Trophoblast cell (in vitro differentiated cells and primary cell): ENCODE measurements at regions not wholly inside any gene's neighbourhood (a gene's known extent, or its start where the extent isn't known, plus 50 kb on each side); places are given as distances from the start of the nearest gene placed in this dataset.

Experiments used
- DNase-seq, 2 donors: peaks; one replicate each; pipeline ENCODE4 v3.0.0-alpha.2; 2016
- H2AFZ ChIP-seq: 2 replicates; pipeline ENCODE4 v1.6.1; 2013; ENCODE audit warnings: low read length, moderate library complexity, mild to moderate bottlenecking; ENCODE audit not compliant: insufficient read depth, poor library complexity
- H2AK5ac ChIP-seq: 2 replicates; pipeline ENCODE4 v1.6.1; 2013; ENCODE audit warnings: mild to moderate bottlenecking, low read length
- H2BK120ac ChIP-seq: 2 replicates; pipeline ENCODE4 v1.6.1; 2013; ENCODE audit warnings: low read length, mild to moderate bottlenecking, moderate library complexity; ENCODE audit not compliant: insufficient read depth, poor library complexity
- H2BK12ac ChIP-seq: 2 replicates; pipeline ENCODE4 v1.6.1; 2013; ENCODE audit warnings: mild to moderate bottlenecking, low read length, moderate library complexity
- H2BK5ac ChIP-seq: 2 replicates; pipeline ENCODE4 v1.6.1; 2013; ENCODE audit warnings: low read length, low read depth, moderate library complexity, mild to moderate bottlenecking; ENCODE audit not compliant: poor library complexity
- H3K14ac ChIP-seq: 2 replicates; pipeline ENCODE4 v1.6.1; 2013; ENCODE audit warnings: mild to moderate bottlenecking, low read length
- H3K18ac ChIP-seq: 2 replicates; pipeline ENCODE4 v1.6.1; 2013; ENCODE audit warnings: mild to moderate bottlenecking, low read length
- H3K23ac ChIP-seq: 2 replicates; pipeline ENCODE4 v1.6.1; 2013; ENCODE audit warnings: low read length
- H3K27ac ChIP-seq: 2 replicates; pipeline ENCODE4 v1.5.1; 2013; ENCODE audit warnings: low read depth, mild to moderate bottlenecking, inconsistent platforms, low read length, moderate library complexity
- H3K27me3 ChIP-seq: 2 replicates; pipeline ENCODE4 v1.6.1; 2013; ENCODE audit warnings: inconsistent platforms, mild to moderate bottlenecking, low read length, moderate library complexity; ENCODE audit not compliant: insufficient read depth
- H3K36me3 ChIP-seq, 2 experiments: 1 replicate in 1 of 2; 2 replicates in 1 of 2; pipeline ENCODE4 v1.6.1; 2013; ENCODE audit warnings: low read length in 2 of 2, mild to moderate bottlenecking in 2 of 2, moderate library complexity in 1 of 2; ENCODE audit not compliant: insufficient read depth in 2 of 2, control insufficient read depth in 1 of 2
- H3K4ac ChIP-seq: 2 replicates; pipeline ENCODE4 v1.6.1; 2013; ENCODE audit warnings: low read depth, mild to moderate bottlenecking, low read length, moderate library complexity
- H3K4me1 ChIP-seq, 2 experiments: 1 replicate in 1 of 2; 2 replicates in 1 of 2; pipeline ENCODE4 v1.6.1; 2013; ENCODE audit warnings: low read length in 2 of 2, mild to moderate bottlenecking in 2 of 2, moderate library complexity in 1 of 2; ENCODE audit not compliant: insufficient read depth in 2 of 2, control insufficient read depth in 1 of 2
- H3K4me2 ChIP-seq: 2 replicates; pipeline ENCODE4 v1.6.1; 2013; ENCODE audit warnings: inconsistent platforms, mild to moderate bottlenecking, low read length, moderate library complexity
- H3K4me3 ChIP-seq: 2 replicates; pipeline ENCODE4 v1.5.1; 2013; ENCODE audit warnings: mild to moderate bottlenecking, low read depth, low read length, inconsistent platforms
- H3K79me1 ChIP-seq: one replicate; pipeline ENCODE4 v1.6.1; 2013; ENCODE audit warnings: low read length
- H3K79me2 ChIP-seq: 2 replicates; pipeline ENCODE4 v1.6.1; 2013; ENCODE audit warnings: low read length, mild to moderate bottlenecking; ENCODE audit not compliant: control insufficient read depth, insufficient read depth, poor library complexity
- H3K9ac ChIP-seq: 2 replicates; pipeline ENCODE4 v1.6.1; 2013; ENCODE audit warnings: mild to moderate bottlenecking, low read length
- H3K9me3 ChIP-seq: 2 replicates; pipeline ENCODE4 v1.6.1; 2013; ENCODE audit warnings: low read depth, mild to moderate bottlenecking, control low read depth, inconsistent platforms, low read length; ENCODE audit not compliant: insufficient read depth
- H4K12ac ChIP-seq: 2 replicates; pipeline ENCODE4 v1.6.1; 2013; ENCODE audit warnings: low read depth, mild to moderate bottlenecking, low read length, moderate library complexity
- H4K8ac ChIP-seq: 2 replicates; pipeline ENCODE4 v1.6.1; 2013; ENCODE audit warnings: low read depth, mild to moderate bottlenecking, low read length, moderate library complexity
- H4K91ac ChIP-seq: one replicate; pipeline ENCODE4 v1.6.1; 2013; ENCODE audit warnings: low read depth, mild to moderate bottlenecking, low read length, moderate library complexity
- WGBS: extraction: QIAGEN DNeasy Blood & Tissue Kit; methylation state at CpG from one replicate; pipeline ENCODE4 v1.1.7; 2013; ENCODE audit warnings: missing lambda C conversion rate; ENCODE audit not compliant: insufficient read length, insufficient coverage; ENCODE audit errors: extremely low coverage; 5-methylcytosine and 5-hydroxymethylcytosine counted together

DNA sequence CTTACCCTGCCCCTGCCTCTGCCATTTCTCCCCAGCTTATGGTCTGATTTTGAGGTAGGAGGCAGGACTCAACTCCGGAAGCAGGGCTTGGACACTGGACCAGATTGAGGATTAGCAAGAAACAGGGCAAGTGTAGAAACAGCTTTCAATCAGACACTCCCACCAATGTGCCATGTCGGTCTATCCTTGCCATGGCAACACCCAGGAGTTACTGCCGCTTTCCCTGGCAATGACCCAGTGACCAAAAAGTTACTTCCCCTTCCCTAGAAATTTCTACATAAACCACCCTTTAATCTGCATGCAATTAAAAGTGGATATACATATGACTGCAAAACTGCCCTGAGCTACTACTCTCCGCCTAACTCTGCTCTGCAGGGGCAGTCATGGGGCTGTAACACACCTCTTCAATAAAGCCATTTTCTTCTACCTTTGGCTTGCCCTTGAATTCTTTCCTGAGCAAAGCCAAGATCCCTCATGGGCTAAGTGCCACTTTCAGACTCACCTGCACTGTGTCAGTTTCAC lies 156.7 kb downstream of the LPIN1 start:
- no peak overlapping the region for H3K23ac ChIP-seq
- no peak overlapping the region for H3K4me3 ChIP-seq
- H2BK120ac ChIP-seq: no peak overlapping the region
- H2AK5ac ChIP-seq: no peak overlapping the region
- no peak overlapping the region for H3K18ac ChIP-seq
- no peak overlapping the region for H2BK5ac ChIP-seq
- no peak overlapping the region for H3K9ac ChIP-seq
- H4K8ac ChIP-seq: no peak overlapping the region
- no peak overlapping the region for H4K91ac ChIP-seq
- H3K4me1 ChIP-seq: no peaks in the 10 kb centered on the region
- H3K14ac ChIP-seq: no peak overlapping the region
- H3K27me3 ChIP-seq: no peaks in the 10 kb centered on the region
- no peak overlapping the region for H2AFZ ChIP-seq
- H3K27ac ChIP-seq: no peak overlapping the region
- no peak overlapping the region for H4K12ac ChIP-seq
- no peak overlapping the region for H3K4me2 ChIP-seq
- H2BK12ac ChIP-seq: no peak overlapping the region
- H3K9me3 ChIP-seq: peaks cover 1% of the 10 kb centered on the region
- DNase-seq: no peak
- H3K79me2 ChIP-seq: no peaks in the 10 kb centered on the region
- no peaks in the 10 kb centered on the region for H3K36me3 ChIP-seq
- H3K79me1 ChIP-seq: no peaks in the 10 kb centered on the region
- WGBS: no CpG with 5 or more reads among the region's 4 CpGs
- no peak overlapping the region for H3K4ac ChIP-seq

DNA sequence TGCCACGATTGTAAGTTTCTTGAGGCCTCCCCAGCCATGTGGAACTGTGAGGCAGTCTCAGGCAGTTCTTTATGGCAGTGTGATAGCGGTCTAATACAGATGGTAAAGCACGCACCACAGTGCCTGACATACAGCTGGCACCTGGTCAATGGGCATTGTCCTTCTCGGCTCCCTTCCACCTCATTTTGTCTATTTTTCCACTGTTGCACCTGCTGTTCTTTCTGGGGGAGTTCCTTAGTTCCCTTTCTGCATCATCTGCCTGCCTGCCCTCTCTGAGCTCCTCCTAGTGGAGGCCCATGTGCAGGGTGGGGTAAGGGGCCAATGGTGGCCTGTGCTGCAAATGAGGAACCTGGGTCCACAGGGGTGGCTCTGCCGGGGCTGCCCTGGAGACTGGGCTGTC lies 157.6 kb downstream of the LPIN1 start:
- no peak for DNase-seq
- Histone ChIP-seq H3K36me3 (no peaks in the 10 kb centered on the region), H2AK5ac (no peak overlapping the region), H3K27me3 (no peaks in the 10 kb centered on the region), H3K23ac (no peak overlapping the region), H3K14ac (no peak overlapping the region), H3K4me1 (no peaks in the 10 kb centered on the region), H3K4ac (no peak overlapping the region), H3K4me2 (no peak overlapping the region), H4K91ac (no peak overlapping the region), H3K79me2 (no peaks in the 10 kb centered on the region), H4K8ac (no peak overlapping the region), H2AFZ (no peak overlapping the region), H3K9me3 (peaks cover 1% of the 10 kb centered on the region), H3K9ac (no peak overlapping the region), H2BK12ac (no peak overlapping the region), H3K79me1 (no peaks in the 10 kb centered on the region), H2BK120ac (no peak overlapping the region), H4K12ac (no peak overlapping the region), H3K18ac (no peak overlapping the region), H3K27ac (no peak overlapping the region), H3K4me3 (no peak overlapping the region), H2BK5ac (no peak overlapping the region)
- WGBS: no CpG with 5 or more reads among the region's 5 CpGs

DNA sequence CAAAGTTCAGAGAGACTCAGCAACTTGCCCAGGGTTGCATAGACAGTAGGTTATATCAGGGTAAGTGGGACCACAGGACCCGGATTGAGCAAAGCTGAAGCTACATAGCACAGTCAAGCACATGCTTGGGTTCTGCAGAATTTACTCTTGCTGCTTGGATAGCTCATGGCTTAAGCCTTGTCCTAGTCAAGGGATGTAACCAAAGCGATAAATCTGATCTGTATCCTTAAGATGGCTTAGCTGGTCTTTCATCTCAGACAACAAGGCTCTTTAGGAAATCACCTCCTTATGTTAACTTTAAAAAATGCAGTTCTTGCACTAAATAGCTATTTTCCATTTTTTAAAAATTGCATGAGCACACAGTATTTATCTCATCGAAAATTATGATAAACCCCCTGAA lies 158.5 kb downstream of the LPIN1 start:
- Histone ChIP-seq H2AK5ac (no peak overlapping the region), H3K23ac (no peak overlapping the region), H3K4me3 (no peak overlapping the region), H3K4me1 (no peaks in the 10 kb centered on the region), H3K9me3 (peaks cover 3% of the 10 kb centered on the region), H3K36me3 (no peaks in the 10 kb centered on the region), H3K79me1 (no peaks in the 10 kb centered on the region), H3K14ac (no peak overlapping the region), H4K91ac (no peak overlapping the region), H2BK120ac (no peak overlapping the region), H3K27me3 (no peaks in the 10 kb centered on the region), H3K4ac (no peak overlapping the region), H2AFZ (no peak overlapping the region), H2BK5ac (no peak overlapping the region), H3K18ac (no peak overlapping the region), H3K27ac (no peak overlapping the region), H3K79me2 (no peaks in the 10 kb centered on the region), H2BK12ac (no peak overlapping the region), H4K12ac (no peak overlapping the region), H4K8ac (no peak overlapping the region), H3K4me2 (no peak overlapping the region), H3K9ac (no peak overlapping the region)
- no CpG with 5 or more reads among the region's 3 CpGs for WGBS
- no peak for DNase-seq

DNA sequence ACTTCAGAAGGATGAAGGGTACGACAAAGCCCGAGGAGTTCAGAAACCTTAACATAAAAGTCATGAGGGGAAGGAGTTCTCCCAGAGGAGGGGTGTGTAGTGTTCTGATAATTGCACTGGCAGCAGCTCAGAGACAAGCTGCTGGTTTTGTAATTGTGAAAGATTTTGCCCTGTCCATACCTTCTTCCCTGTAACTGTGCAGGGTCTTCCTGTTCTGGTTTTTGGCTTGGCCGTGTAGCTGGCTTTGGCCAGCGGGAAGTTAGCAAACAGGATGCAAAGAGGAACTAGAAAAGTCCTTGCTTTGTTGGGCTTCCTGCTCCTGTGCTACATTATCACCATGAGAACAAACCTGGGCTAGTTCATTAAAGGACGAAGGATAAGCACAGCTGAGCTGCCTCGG lies 160.8 kb downstream of the LPIN1 start:
- Histone ChIP-seq H3K23ac (no peak overlapping the region), H2BK120ac (no peak overlapping the region)

More for the DNA sequence above, 160.8 kb downstream of the LPIN1 start:
- H2AK5ac ChIP-seq: no peak overlapping the region
- no peaks in the 10 kb centered on the region for H3K79me2 ChIP-seq
- H4K91ac ChIP-seq: no peak overlapping the region
- H3K27ac ChIP-seq: no peak overlapping the region
- peaks cover 1% of the 10 kb centered on the region for H3K9me3 ChIP-seq
- H3K9ac ChIP-seq: no peak overlapping the region
- H3K4me2 ChIP-seq: no peak overlapping the region
- H3K36me3 ChIP-seq: no peaks in the 10 kb centered on the region
- no peak overlapping the region for H2BK12ac ChIP-seq
- no peak overlapping the region for H4K12ac ChIP-seq
- H3K79me1 ChIP-seq: no peaks in the 10 kb centered on the region
- no peak overlapping the region for H2BK5ac ChIP-seq
- no CpG with 5 or more reads among the region's 6 CpGs for WGBS
- no peak for DNase-seq
- no peaks in the 10 kb centered on the region for H3K4me1 ChIP-seq
- H3K4ac ChIP-seq: no peak overlapping the region
- no peak overlapping the region for H2AFZ ChIP-seq
- H3K14ac ChIP-seq: no peak overlapping the region
- no peak overlapping the region for H4K8ac ChIP-seq
- H3K4me3 ChIP-seq: no peak overlapping the region
- no peaks in the 10 kb centered on the region for H3K27me3 ChIP-seq
- no peak overlapping the region for H3K18ac ChIP-seq
